ENCODE measurements at regions not wholly inside any gene's neighbourhood (a gene's known extent, or its start where the extent isn't known, plus 50 kb on each side); places are given as distances from the start of the nearest gene placed in this dataset.
"Not testable (repeated sequence)": the region's sequence is repeated elsewhere in the genome, so short reads cannot be mapped to it uniquely, and the experiment has no call there.

- Histone ChIP-seq H3K9me3 (ENCODE audit: control insufficient read depth, low read depth, low read length) (no peaks in the 10 kb centered on the region), H3K4me3 (ENCODE audit: low read length) (no peak overlapping the region), H3K9ac (ENCODE audit: low read length) (no peak overlapping the region), H3K27me3 (ENCODE audit: control insufficient read depth, insufficient read depth, low read length) (no peaks in the 10 kb centered on the region), H3K27ac (ENCODE audit: low read length) (no peak overlapping the region), H3K4me1 (ENCODE audit: control insufficient read depth, low read depth, low read length) (peaks cover 20% of the 10 kb centered on the region), H3K36me3 (ENCODE audit: control insufficient read depth, low read depth, low read length) (no peaks in the 10 kb centered on the region)
These were observed 63.4 kb upstream of the CSPG4 start for GRCh38 chr15:75776065-75776423.

- no peak overlapping the region for H3K27ac ChIP-seq (ENCODE audit: low read length)
- no peaks in the 10 kb centered on the region for H3K36me3 ChIP-seq (ENCODE audit: control insufficient read depth, low read depth, low read length)
These were observed 62.8 kb upstream of the CSPG4 start for GRCh38 chr15:75775296-75776064.

GRCh38 chr15:75773974-75774373 lies 61.3 kb upstream of the CSPG4 start:
- not testable (repeated sequence) for H3K4me3 ChIP-seq (ENCODE audit: low read length); H3K36me3 ChIP-seq (ENCODE audit: control insufficient read depth, low read depth, low read length); H3K27ac ChIP-seq (ENCODE audit: low read length); H3K9me3 ChIP-seq (ENCODE audit: control insufficient read depth, low read depth, low read length); H3K9ac ChIP-seq (ENCODE audit: low read length); H3K27me3 ChIP-seq (ENCODE audit: control insufficient read depth, insufficient read depth, low read length)
- H3K4me1 ChIP-seq (ENCODE audit: control insufficient read depth, low read depth, low read length): peaks cover 31% of the 10 kb centered on the region

More at GRCh38 chr15:75775296-75776064, 62.8 kb upstream of the CSPG4 start:
- H3K27me3 ChIP-seq (ENCODE audit: control insufficient read depth, insufficient read depth, low read length): no peaks in the 10 kb centered on the region
- no peak overlapping the region for H3K4me3 ChIP-seq (ENCODE audit: low read length)
- H3K9ac ChIP-seq (ENCODE audit: low read length): peak overlapping the region; percentile 2
- H3K4me1 ChIP-seq (ENCODE audit: control insufficient read depth, low read depth, low read length): peaks cover 25% of the 10 kb centered on the region
- H3K9me3 ChIP-seq (ENCODE audit: control insufficient read depth, low read depth, low read length): no peaks in the 10 kb centered on the region

GRCh38 chr15:75771054-75771453 lies 58.4 kb upstream of the CSPG4 start:
- not testable (repeated sequence) for H3K9ac ChIP-seq (ENCODE audit: low read length); H3K27ac ChIP-seq (ENCODE audit: low read length); H3K27me3 ChIP-seq (ENCODE audit: control insufficient read depth, insufficient read depth, low read length); H3K36me3 ChIP-seq (ENCODE audit: control insufficient read depth, low read depth, low read length); H3K9me3 ChIP-seq (ENCODE audit: control insufficient read depth, low read depth, low read length)
- Histone ChIP-seq H3K4me1 (ENCODE audit: control insufficient read depth, low read depth, low read length) (peaks cover 25% of the 10 kb centered on the region), H3K4me3 (ENCODE audit: low read length) (peak overlapping the region; percentile 3)

GRCh38 chr15:75770131-75770530 lies 57.5 kb upstream of the CSPG4 start:
- no peaks in the 10 kb centered on the region for H3K9me3 ChIP-seq (ENCODE audit: control insufficient read depth, low read depth, low read length)
- H3K4me1 ChIP-seq (ENCODE audit: control insufficient read depth, low read depth, low read length): peaks cover 19% of the 10 kb centered on the region
- no peaks in the 10 kb centered on the region for H3K27me3 ChIP-seq (ENCODE audit: control insufficient read depth, insufficient read depth, low read length)
- no peak overlapping the region for H3K9ac ChIP-seq (ENCODE audit: low read length)
- no peak overlapping the region for H3K27ac ChIP-seq (ENCODE audit: low read length)
- H3K36me3 ChIP-seq (ENCODE audit: control insufficient read depth, low read depth, low read length): no peaks in the 10 kb centered on the region
- H3K4me3 ChIP-seq (ENCODE audit: low read length): no peak overlapping the region

GRCh38 chr15:75768526-75768925 lies 55.9 kb upstream of the CSPG4 start:
- H3K27ac ChIP-seq (ENCODE audit: low read length); H3K36me3 ChIP-seq (ENCODE audit: control insufficient read depth, low read depth, low read length); H3K27me3 ChIP-seq (ENCODE audit: control insufficient read depth, insufficient read depth, low read length); H3K4me3 ChIP-seq (ENCODE audit: low read length); H3K9ac ChIP-seq (ENCODE audit: low read length); H3K9me3 ChIP-seq (ENCODE audit: control insufficient read depth, low read depth, low read length): not testable (repeated sequence)
- H3K4me1 ChIP-seq (ENCODE audit: control insufficient read depth, low read depth, low read length): peaks cover 19% of the 10 kb centered on the region

- not testable (repeated sequence) for H3K9ac ChIP-seq (ENCODE audit: low read length); H3K27ac ChIP-seq (ENCODE audit: low read length); H3K27me3 ChIP-seq (ENCODE audit: control insufficient read depth, insufficient read depth, low read length); H3K9me3 ChIP-seq (ENCODE audit: control insufficient read depth, low read depth, low read length); H3K4me1 ChIP-seq (ENCODE audit: control insufficient read depth, low read depth, low read length); H3K36me3 ChIP-seq (ENCODE audit: control insufficient read depth, low read depth, low read length); H3K4me3 ChIP-seq (ENCODE audit: low read length)
These were observed 53.1 kb upstream of the CSPG4 start for GRCh38 chr15:75765551-75766305.

GRCh38 chr15:75764845-75765550 lies 52.4 kb upstream of the CSPG4 start:
- H3K9ac ChIP-seq (ENCODE audit: low read length); H3K9me3 ChIP-seq (ENCODE audit: control insufficient read depth, low read depth, low read length); H3K27me3 ChIP-seq (ENCODE audit: control insufficient read depth, insufficient read depth, low read length); H3K27ac ChIP-seq (ENCODE audit: low read length); H3K4me1 ChIP-seq (ENCODE audit: control insufficient read depth, low read depth, low read length); H3K4me3 ChIP-seq (ENCODE audit: low read length); H3K36me3 ChIP-seq (ENCODE audit: control insufficient read depth, low read depth, low read length): not testable (repeated sequence)

GRCh38 chr15:75763635-75764600 lies 51.3 kb upstream of the CSPG4 start:
- H3K9ac ChIP-seq (ENCODE audit: low read length); H3K4me1 ChIP-seq (ENCODE audit: control insufficient read depth, low read depth, low read length); H3K27ac ChIP-seq (ENCODE audit: low read length): not testable (repeated sequence)

GRCh38 chr15:75763137-75763611 lies 50.5 kb upstream of the CSPG4 start:
- Histone ChIP-seq H3K27ac (ENCODE audit: low read length) (no peak overlapping the region), H3K4me1 (ENCODE audit: control insufficient read depth, low read depth, low read length) (peaks cover 4% of the 10 kb centered on the region), H3K4me3 (ENCODE audit: low read length) (no peak overlapping the region), H3K36me3 (ENCODE audit: control insufficient read depth, low read depth, low read length) (no peaks in the 10 kb centered on the region), H3K9ac (ENCODE audit: low read length) (no peak overlapping the region), H3K27me3 (ENCODE audit: control insufficient read depth, insufficient read depth, low read length) (no peaks in the 10 kb centered on the region), H3K9me3 (ENCODE audit: control insufficient read depth, low read depth, low read length) (no peaks in the 10 kb centered on the region)

More at GRCh38 chr15:75763635-75764600, 51.3 kb upstream of the CSPG4 start:
- H3K36me3 ChIP-seq (ENCODE audit: control insufficient read depth, low read depth, low read length); H3K9me3 ChIP-seq (ENCODE audit: control insufficient read depth, low read depth, low read length); H3K27me3 ChIP-seq (ENCODE audit: control insufficient read depth, insufficient read depth, low read length); H3K4me3 ChIP-seq (ENCODE audit: low read length): not testable (repeated sequence)

All from iPS-18a (cell line).